PC-9 (cell line): ENCODE measurements at regions not wholly inside any gene's neighbourhood (a gene's known extent, or its start where the extent isn't known, plus 50 kb on each side); places are given as distances from the start of the nearest gene placed in this dataset.
"Not testable (repeated sequence)": the region's sequence is repeated elsewhere in the genome, so short reads cannot be mapped to it uniquely, and the experiment has no call there.

Experiments used
- EZH2 ChIP-seq: fragments of 200-600 bp; sonication (generic); IDR thresholded peaks from 2 replicates; pipeline ENCODE4 v1.8.0; 2017; ENCODE audit warnings: antibody characterized with exemption, low read depth
- TF ChIP-seq, protein P1 (sequence below): fragments of 200-600 bp; sonication (generic); conservative IDR thresholded peaks from 2 replicates; pipeline ENCODE4 v1.6.1; 2017; ENCODE audit warnings: mixed run types, antibody characterized with exemption, mild to moderate bottlenecking, moderate library complexity

DNA sequence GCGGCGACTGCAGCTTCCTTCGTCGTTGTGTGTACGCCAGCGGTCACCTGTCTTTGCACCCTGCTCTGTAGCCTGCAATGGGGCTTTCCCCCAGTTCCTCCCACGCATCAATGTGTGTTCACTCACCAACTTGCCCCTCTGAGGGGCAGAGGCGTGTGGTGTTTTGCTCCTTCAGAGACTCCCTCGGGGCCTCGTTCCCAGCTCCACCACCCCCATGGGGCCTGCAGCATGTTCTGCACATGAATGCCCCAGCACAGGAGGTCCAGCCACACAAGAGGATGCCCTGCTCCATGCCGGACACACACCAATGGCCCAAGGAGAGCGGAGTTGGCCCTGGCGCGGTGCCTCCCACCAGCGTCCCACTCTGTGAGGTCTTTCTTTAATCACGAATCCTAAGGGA is 196.8 kb downstream of the BANP start:
- TF ChIP-seq, protein P1, sequence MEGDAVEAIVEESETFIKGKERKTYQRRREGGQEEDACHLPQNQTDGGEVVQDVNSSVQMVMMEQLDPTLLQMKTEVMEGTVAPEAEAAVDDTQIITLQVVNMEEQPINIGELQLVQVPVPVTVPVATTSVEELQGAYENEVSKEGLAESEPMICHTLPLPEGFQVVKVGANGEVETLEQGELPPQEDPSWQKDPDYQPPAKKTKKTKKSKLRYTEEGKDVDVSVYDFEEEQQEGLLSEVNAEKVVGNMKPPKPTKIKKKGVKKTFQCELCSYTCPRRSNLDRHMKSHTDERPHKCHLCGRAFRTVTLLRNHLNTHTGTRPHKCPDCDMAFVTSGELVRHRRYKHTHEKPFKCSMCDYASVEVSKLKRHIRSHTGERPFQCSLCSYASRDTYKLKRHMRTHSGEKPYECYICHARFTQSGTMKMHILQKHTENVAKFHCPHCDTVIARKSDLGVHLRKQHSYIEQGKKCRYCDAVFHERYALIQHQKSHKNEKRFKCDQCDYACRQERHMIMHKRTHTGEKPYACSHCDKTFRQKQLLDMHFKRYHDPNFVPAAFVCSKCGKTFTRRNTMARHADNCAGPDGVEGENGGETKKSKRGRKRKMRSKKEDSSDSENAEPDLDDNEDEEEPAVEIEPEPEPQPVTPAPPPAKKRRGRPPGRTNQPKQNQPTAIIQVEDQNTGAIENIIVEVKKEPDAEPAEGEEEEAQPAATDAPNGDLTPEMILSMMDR = not testable (repeated sequence)
- not testable (repeated sequence) for TF ChIP-seq EZH2
